ENCODE measurements at regions not wholly inside any gene's neighbourhood (a gene's known extent, or its start where the extent isn't known, plus 50 kb on each side); places are given as distances from the start of the nearest gene placed in this dataset.

DNA sequence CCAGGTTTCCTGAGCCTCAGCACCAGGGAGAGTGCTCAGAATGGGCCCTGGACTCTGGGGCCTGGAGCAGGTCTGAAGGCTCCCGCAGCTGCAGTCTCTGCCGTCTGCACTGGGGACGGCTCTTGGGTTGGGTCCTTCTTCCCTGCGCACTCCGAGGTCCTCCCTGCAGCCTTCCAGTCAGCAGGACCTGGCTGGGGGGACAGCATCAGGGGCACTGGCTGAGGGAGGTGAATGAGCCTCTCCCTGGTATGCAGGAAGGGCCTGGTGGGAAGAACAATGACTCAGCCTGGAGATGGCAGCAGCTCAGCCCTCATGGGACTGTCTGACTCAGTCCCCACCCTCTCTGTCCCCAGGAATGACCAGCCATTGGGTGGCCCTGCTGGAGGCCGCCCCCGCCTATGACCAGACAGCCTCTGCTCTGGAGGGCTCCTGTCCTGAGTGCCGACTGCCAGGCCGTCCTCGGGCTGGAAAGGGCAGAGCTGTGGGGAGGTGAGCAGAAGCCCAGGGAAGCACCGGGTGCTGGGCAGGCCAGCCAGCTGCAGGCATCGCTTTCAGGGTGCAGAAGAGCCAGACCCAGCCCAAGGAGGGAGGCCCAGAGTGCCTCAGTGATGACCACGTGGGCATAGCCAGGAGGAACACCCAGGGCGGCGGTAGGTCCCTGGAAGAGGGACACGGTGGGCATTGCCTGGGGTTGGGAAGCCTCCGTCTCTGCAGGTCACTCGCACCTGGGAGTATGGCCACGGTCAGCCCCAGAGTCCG, 455.0 kb downstream of the BRD1 start:
- DNase-seq, result no peak

DNA sequence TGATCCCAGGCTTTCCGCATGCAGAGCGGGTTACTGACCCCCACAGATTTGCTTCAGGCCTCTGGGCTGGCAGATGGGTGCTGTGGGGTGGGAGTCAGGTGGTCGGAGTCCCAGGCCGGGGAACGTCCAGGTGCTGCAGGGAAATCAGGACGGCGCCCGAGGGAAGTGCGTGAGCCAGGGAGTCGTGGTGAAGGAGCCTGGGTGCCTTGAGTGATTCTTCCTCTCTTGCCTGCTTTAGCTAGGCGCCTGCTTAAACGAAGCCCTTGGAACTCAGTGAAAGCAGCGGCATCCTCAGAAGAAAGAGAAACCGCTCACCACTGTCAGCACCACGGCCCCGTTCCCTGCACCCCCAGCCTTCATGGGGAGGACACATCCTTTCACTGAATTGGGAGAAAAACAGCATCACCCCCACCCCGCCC, 455.6 kb downstream of the BRD1 start:
- no peak for DNase-seq

DNA sequence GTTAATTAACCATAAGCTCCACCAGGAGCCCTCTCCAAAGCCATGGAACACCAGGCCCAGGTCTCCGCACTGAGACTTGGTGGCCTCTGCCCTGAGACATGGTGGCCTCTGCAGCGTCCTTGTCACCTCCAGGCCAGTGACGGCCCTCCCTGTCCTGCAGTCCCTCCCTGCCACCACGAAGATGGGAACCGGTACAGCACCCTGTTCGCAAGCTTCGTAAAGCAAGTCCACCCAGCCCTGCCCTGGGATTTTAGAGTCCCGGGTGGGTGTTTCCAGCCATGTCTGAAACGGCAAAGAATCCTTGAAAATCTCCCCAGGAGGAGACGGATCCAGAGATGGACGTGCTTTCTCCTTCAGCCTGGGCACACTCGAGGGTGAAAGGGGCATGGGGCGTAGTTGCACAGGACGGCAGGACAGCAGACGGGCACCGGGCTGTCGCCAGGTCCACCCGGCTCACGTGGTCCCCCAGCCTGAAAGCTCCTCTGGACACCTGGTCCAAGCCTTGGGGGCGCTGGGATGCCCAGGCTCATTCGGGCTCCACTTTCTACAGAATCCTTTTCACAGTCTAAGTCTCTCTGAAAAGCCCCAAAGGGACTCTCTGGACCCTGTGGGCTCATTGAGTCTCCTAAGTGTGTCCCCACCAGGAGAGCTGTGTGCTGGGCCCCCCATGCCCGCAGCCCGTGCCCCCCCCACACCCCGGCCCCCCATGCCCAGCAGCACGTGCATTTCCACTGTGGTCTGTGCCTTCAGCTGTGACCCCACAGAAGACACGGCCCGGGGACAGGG, 456.2 kb downstream of the BRD1 start:
- no peak for DNase-seq

DNA sequence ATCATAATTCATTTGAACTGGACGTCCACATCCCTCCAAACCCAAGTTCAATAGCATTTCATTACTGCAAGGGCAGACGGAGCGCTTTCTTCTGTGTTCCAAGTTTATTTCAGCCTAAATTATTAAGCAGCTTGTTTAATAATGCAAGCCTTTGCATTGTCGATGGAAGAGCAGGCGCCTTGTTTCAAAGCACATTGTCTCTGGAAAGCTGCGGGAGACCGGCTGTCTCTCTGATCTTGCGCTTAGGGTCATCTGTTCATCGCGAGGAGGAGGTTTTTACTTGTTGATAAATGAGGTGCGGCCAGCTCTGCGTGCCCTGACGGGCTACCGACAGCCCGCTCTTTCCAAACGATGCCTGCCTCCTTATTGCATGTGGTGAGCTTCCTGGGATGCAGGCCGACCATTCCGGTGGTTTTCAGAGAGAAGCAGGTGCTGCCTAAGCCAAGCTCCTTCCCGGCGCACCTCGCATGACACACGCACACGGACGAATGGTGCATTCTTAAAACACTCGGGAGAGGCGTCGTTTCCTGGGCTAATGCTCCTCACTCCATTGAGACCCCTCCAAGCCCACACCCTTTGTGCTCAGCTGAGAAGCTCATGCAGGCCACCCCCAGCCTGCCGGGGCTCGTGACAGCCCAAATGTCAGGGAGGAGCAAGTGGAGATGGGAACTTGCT, 456.9 kb downstream of the BRD1 start:
- no peak for DNase-seq

DNA sequence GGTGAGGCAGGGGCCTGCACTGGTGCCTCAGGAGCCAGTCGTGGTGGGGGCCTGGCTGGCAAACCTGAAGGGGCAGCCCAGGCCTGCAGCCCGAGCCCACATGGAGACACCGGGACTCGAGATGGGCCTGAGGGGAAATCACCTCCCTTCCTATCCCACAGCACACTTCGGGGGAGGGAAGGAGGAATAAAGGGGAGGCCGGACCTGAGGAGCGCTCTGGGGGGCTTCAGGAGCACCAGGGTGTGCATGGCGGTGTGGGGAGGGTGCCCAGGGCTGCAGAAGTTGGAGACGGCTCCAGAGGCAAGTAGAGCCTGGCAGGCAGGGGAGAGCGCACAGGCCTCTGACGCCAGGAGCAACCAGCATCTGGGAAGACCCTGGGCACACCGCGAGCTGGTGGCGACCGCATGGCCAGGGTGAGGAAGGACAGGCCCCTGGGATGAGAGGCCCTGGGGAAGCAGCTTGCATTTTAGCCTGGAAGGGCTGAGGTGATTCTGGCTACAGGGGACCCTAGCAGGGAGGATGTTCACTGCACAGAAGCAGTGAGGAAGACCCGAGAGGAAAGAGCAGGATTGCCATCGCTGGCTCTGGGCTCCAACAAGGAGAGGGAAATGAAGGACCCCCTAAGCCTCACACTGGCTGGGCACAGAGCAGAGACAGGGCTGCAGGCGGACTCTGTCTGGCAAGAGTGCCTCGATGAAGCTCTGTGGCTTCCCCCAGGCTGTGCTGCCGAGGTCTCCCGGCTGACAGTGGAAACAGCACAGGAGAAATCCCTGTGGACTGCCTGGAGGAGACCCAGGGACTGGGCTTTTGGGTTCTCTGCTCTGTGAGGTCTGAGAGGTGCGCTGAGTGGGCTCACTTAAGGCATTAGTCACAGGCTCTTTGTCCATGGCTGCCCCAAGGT, 457.7 kb downstream of the BRD1 start:
- DNase-seq, result no peak

DNA sequence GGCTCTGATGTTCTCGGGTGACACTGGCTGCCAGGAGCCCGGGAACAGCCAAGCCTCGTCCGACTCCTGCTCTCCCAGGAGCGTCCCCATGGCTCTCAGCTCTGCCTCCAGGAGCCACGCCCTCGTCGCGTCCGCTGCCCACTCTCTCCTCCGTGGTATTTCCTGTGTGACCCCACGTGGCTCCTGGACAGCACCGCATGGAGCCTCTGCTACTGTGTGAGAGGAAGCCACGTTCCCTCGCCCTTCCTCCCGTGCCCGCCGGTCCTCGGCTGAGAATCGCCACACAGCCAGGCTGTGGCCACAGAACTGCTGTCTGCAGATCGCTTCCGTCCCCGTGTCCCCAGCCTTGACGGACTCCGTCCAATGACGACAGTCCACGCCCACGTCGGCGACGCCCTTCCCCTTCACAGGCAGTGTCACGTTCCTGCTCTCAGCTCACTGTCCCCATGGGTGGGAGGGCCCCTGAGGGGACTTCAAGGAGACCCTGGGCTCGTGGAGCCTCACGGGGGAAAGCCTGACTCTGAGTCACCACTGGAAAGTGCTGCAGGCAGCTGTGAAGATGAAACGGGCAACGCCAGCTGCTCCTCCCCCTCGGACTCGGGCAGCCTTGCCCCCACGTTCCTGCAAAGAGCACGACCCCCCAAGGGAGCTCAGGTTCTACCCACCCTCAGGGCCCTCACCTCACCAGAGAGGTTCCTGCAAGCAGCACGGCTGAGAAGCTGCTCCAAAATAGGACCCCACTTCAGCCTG, 458.5 kb downstream of the BRD1 start:
- DNase-seq, result no peak

DNA sequence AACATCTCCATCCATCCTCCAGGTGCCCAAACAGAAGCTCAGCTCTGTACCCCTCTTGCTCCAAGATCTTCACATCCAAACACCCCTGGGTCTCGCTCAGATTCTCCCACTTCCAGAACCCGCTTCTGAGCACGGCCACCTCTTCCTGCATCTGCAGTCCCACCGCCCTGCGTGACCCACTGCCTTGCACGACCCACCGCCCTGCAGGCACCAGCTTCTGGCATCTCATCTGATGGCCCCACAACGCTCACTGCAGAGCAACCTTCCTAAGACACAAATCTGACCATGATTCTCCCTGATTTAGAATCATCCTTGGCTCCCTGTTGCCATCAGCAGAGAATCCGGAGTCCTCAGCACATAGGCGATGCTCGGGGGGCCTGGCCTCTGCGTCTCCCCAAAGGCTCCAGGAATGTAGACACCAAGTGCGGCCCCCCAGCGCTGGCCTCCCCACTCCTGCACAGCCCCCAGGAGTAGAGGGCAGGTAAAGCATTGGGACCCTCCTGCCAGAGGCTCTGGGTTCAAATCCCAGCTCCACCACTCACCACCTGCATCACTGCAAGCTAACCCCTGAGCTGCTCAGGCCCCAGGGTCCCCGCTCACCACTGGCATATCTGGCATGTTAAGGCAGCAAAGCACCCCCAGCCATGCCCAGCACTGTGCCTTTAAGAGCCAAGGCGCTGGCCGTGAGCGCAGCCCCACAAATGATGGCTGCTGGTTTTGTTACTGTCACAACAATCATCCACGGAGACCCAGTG, 459.3 kb downstream of the BRD1 start:
- no peak for DNase-seq

DNA sequence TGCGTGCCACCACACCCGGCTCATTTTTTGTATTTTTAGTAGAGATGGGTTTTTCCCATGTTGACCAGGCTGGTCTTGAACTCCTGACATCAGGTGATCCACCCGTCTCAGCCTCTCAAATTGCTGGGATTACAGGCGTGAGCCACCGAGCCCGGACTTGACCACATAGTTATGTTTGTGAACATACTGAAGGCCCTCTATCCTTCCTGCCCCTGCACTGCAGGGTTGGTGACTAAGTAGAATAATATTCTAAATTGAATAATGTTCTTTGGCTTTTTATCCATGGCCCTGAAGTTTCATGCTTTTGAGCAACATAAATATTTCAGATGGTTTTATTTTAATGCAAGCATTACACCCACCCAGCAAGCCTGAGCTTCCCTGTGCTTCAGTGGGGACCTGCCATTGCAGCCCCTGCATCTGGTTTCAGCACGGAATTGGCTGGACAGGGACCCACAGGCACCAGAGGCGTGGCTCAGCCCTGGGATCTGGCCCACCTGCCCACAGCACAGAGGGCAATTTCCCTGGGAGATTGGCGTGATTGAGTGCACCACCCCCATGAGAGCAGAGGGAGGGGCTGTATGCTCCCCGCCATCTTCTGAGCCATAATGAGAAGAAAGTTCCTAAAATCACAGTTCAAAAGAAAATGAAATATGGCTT, 460.5 kb downstream of the BRD1 start:
- no peak for DNase-seq

DNA sequence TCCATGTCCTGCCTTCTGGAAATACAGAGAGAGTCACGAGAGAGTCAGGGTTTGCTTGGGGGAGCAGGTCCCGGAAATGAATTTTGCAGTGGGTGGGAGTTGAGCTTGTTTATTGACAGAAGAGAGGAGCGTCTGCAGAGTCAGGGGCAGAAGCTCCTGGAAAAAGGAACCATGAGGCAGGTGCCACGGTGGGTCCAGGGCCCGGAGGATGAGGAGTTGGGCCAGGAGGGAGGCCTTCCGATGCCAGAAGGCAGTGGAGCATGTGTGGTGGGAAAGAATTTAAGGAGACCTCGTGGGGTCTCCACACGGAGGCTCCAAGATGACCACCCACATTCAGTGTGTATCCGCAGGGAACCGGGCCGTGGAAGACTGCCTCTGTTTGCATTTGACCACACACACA, 461.2 kb downstream of the BRD1 start:
- no peak for DNase-seq

DNA sequence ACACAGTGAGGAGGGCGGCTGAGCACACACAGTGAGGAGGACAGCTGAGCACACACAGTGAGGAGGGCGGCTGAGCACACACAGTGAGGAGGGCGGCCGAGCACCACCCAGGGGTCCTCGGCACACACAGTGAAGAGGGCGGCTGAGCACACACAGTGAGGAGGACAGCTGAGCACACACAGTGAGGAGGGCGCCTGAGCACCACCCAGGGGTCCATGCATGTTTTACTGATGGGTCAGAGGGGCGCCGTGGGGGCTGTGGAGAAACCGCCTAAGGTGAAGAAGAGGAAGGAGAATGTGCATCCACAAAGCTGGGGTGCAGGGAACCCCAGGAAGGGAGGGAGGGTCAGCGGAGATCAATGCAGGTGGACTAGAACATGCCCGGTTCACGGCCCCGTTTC, 461.8 kb downstream of the BRD1 start:
- DNase-seq, result no peak

DNA sequence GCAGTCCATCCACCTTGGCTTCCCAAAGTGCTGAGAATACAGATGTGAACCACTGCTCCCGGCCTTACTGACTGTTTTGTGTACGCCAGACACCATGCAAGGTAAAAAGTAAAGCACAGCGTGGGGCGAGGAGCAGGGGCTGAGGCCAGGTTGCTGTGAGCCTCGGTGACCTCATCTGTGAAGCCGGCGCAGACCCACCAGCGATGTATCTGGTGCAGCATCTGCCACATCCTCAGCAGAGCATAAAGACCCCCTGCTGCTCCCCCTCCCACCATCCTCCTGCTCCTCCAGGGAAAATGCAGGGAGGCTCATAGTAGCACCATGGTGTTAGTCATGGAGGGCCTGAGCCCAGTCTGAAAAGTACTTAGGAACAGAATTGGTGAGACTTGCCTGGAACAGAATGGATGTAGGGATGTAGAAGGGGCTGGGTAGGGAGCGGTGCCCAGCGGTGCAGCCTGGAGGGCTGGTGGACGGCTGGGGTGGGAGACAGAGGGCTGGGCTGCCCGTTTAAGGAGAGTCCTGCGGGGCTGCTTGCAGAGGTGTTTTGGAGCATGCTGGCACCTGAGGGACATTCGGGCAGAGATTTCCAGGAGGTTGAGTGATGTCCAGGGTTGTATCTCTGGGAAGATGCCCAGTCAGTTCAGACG, 462.4 kb downstream of the BRD1 start:
- DNase-seq, result no peak

DNA sequence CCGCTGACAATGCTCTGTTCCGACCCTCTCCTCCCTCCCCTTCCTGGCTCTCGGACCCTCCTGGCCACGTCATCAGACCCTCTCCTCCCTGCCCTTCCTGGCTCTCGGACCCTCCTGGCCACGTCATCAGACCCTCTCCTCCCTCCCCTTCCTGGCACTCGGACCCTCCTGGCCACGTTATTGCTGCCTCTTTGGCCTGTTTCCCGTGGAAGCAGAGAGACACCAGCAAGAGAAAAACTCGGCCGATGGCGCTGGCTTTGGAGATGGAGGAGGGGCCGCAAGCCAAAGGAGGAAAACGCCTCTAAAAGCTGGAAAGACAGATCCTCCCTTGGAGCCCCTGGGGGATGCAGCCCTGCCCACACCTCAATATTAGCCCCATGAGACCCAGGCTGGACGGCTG, 463.3 kb downstream of the BRD1 start:
- DNase-seq, result no peak

DNA sequence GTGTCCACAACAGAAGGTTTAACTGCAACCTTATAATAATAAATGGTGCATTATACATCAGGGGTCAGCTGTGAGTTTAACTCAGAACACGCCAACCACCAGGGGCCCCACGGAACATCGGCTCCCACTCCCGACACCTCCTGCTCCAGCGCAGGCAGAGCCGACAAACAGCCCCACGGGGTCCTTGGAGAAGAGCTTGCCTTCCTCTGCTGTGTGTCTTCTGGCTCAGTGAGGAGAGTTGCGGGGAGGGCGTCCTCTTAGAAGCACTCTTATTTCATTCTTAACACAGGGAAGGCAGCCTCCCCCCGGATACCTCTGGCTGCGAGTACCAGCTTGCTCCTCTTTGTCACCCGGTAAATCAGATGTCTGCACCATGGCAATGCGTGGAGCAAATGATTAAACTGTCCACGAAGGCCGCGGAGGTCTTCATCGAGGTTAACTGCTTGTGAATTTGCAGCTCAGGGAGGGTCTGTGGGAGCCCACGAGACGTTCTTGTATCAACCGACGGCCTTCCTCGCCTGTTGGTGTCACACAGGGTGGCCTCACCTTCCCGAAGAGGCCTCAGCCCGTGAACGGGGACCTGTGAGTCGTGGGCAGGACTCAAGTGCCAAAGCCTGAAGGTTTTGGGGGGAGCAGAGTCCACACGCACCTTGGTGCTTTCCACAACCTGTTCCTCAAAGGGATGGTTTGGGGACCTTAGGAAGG, 464.0 kb downstream of the BRD1 start:
- DNase-seq, result no peak

DNA sequence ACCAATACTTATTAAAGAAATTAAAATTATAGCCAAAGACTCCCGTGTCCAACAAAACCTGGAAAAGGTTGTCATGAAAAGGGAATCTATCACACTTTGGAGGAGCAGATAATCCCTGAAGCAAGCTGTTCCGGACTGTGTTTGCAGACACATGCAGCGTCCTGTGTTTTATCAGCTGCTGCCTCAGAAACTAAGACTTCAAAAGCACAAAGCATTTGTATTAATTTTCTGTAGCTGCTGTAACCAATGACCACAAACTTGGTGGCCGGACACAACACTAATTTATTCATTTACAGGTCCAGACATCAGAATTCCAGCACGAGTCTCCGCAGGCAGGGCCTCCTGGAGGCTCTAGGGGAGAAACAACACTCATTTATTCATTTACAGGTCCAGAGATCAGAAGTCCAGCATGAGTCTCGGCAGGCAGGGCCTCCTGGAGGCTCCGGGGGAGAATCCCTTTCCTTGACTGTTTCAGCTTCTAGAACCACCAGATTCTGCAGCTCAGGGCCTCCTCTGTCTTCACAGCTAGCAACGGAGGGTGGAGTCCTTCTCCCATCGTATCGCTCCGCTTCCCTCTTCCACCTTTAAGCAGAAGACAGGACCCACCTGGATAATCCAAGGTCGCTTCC, 465.3 kb downstream of the BRD1 start:
- no peak for DNase-seq

DNA sequence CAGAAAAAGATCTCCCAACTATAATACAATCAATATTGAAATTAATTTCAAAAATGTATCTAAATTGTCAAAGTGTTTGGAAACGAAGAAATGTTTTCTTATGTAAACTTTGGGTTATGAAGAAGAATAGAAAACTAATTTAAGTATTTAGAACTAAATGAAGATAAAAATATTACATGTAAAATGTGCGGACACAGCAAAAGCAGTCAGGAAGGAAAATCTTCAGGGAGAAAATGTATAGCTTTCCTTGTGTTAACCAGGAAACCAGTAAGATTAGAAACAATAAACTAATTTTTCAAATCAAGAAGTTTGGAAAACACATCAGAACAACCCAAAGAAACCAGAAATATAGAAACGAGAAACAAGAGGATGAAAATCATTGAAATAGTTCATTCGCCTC, 466.5 kb downstream of the BRD1 start:
- DNase-seq, result no peak

DNA sequence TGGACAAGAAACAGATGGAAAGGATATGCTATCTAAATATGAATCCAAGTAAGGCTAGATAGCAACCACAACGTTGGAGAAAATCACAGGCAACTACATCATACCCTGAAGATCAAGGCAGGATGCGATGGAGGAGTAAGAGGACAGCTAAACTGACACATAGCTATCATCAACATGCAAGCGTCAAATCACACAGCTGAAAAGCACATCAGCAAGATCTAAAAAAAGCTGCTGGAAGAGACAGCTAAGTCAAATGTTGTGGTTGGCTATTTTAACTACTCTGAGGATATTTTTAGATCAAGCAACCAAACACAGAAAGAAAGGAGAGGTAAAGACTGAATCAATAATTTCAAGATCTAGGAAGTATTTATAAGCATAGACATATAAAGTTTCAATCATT, 466.9 kb downstream of the BRD1 start:
- no peak for DNase-seq

DNA sequence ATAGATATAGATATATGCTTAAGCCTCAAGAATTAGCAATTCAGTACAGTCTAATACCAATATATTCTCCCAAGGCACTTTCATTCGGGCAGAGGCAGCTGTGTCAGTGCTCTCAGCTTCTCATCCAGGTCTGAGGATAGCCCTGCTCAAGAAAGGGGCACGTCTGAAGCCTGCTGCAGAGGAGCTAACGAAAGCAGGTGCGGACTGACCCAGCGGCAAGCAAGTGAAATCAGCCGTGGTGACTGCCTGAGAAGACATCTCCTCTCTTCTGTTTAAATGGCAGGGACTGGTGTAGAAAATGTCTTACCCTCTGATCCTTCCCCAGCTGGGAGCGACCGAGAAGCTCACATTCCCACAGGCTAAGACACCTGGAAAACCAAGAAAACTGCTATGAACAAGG, 468.6 kb downstream of the BRD1 start:
- DNase-seq, result no peak

DNA sequence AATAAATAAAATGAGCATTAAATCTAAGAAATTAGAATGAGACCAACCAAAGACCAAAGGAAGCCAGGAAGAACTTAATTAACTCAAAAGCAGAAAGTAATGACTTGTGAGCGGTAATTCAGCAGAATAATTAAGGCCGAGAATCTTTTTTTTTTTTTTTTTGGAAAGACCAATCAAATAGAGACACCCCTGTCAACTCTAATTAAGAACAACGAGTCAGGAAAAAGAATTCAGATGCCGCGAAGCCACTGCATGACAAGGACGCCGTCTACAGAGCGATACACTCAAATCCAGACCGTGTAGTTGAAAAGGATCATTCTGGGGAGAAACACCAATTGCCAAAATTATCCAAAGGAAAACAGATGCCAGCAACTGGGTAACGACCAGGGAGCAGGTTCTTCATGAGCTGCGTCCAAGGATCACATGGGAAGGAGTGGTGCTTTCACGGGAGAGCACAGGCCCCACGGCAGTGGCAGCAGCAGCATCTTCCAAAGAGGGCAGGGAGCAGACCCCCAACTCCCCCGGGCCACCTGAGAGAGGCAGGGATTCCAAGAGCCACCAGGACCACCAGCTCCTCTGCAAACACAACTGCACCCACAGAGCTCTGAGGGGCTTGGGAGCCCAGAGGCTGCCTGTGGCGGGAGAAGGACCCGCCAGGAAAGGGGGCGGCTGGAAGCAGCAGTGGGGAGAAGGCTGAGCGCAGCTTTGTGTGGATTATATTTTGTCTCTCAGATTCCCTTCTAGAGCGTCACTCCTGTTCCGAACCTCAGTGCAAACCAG, 469.8 kb downstream of the BRD1 start:
- DNase-seq, result no peak

All from NCI-H2107 (cell line).